ENCODE measurements at regions not wholly inside any gene's neighbourhood (a gene's known extent, or its start where the extent isn't known, plus 50 kb on each side); places are given as distances from the start of the nearest gene placed in this dataset.

- DNase-seq = no peak
Measured at GRCh38 chr12:43115441-43116160, 436.4 kb downstream of the ADAMTS20 start.

- no peak for DNase-seq
Measured at GRCh38 chr12:43114316-43114715, 437.7 kb downstream of the ADAMTS20 start.

- no peak for DNase-seq
Measured at GRCh38 chr12:43113616-43114015, 438.4 kb downstream of the ADAMTS20 start.

GRCh38 chr12:43113135-43113534, 438.9 kb downstream of the ADAMTS20 start:
- DNase-seq = no peak

- DNase-seq = no peak
Measured at GRCh38 chr12:43112101-43112920, 439.7 kb downstream of the ADAMTS20 start.

- DNase-seq = no peak
Measured at GRCh38 chr12:43111608-43112007, 440.4 kb downstream of the ADAMTS20 start.

- DNase-seq = no peak
Measured at GRCh38 chr12:43109631-43110345, 442.2 kb downstream of the ADAMTS20 start.

GRCh38 chr12:43108656-43109055, 443.3 kb downstream of the ADAMTS20 start:
- DNase-seq = no peak

- DNase-seq = no peak
Measured at GRCh38 chr12:43107026-43107775, 444.8 kb downstream of the ADAMTS20 start.

GRCh38 chr12:43106355-43106754, 445.6 kb downstream of the ADAMTS20 start:
- no peak for DNase-seq

- no peak for DNase-seq
Measured at GRCh38 chr12:43105426-43105981, 446.5 kb downstream of the ADAMTS20 start.

- DNase-seq = peak in 1 of 3 experiments; percentile 6
Measured at GRCh38 chr12:43104494-43104893, 447.5 kb downstream of the ADAMTS20 start.

GRCh38 chr12:43103866-43104265, 448.1 kb downstream of the ADAMTS20 start:
- DNase-seq = no peak

GRCh38 chr12:43102546-43103264, 449.3 kb downstream of the ADAMTS20 start:
- DNase-seq = no peak

GRCh38 chr12:43100231-43100630, 451.8 kb downstream of the ADAMTS20 start:
- DNase-seq = peak in 1 of 3 experiments; percentile 34

- DNase-seq = peak in 1 of 3 experiments; percentile 61
Measured at GRCh38 chr12:43099691-43100163, 452.3 kb downstream of the ADAMTS20 start.

- peak in 1 of 3 experiments; percentile 30 for DNase-seq
Measured at GRCh38 chr12:43098766-43099550, 453.0 kb downstream of the ADAMTS20 start.

GRCh38 chr12:43098071-43098470, 453.9 kb downstream of the ADAMTS20 start:
- DNase-seq = peak in 1 of 3 experiments; percentile 67

GRCh38 chr12:43097471-43097870, 454.5 kb downstream of the ADAMTS20 start:
- DNase-seq = peak in 1 of 3 experiments; percentile 46

- DNase-seq = no peak
Measured at GRCh38 chr12:43095669-43096280, 456.2 kb downstream of the ADAMTS20 start.
